KMS-11 (cell line): ENCODE measurements at regions not wholly inside any gene's neighbourhood (a gene's known extent, or its start where the extent isn't known, plus 50 kb on each side); places are given as distances from the start of the nearest gene placed in this dataset.
A peak's percentile ranks its signal among the peaks of the same experiment; 100 is the strongest.
"Not testable (repeated sequence)": the region's sequence is repeated elsewhere in the genome, so short reads cannot be mapped to it uniquely, and the experiment has no call there.

Experiments used
- H2AFZ ChIP-seq: fragments of 200-600 bp; sonication (generic); 2 replicates; pipeline ENCODE4 v1.6.1; 2016; ENCODE audit warnings: antibody characterized with exemption, mixed run types, low read depth
- H3K27ac ChIP-seq: fragments of 200-600 bp; sonication (generic); 2 replicates; pipeline ENCODE4 v1.6.1; 2016; ENCODE audit warnings: mild to moderate bottlenecking, mixed run types
- H3K27me3 ChIP-seq: fragments of 200-600 bp; sonication (generic); 2 replicates; pipeline ENCODE4 v1.6.1; 2017; ENCODE audit warnings: mild to moderate bottlenecking, low read depth, mixed run types, moderate library complexity; ENCODE audit not compliant: insufficient read depth
- H3K36me3 ChIP-seq: fragments of 200-600 bp; sonication (generic); 2 replicates; pipeline ENCODE4 v1.6.1; 2017; ENCODE audit warnings: mild to moderate bottlenecking, mixed run types; ENCODE audit not compliant: insufficient read depth
- H3K4me1 ChIP-seq: fragments of 200-600 bp; sonication (generic); 2 replicates; pipeline ENCODE4 v1.6.1; 2016; ENCODE audit warnings: mild to moderate bottlenecking, low read depth, mixed run types; ENCODE audit not compliant: poor library complexity, severe bottlenecking
- H3K4me2 ChIP-seq: fragments of 200-600 bp; sonication (generic); 2 replicates; pipeline ENCODE4 v1.7.0; 2016; ENCODE audit warnings: mild to moderate bottlenecking, mixed run types
- H3K4me3 ChIP-seq: fragments of 200-600 bp; sonication (generic); IDR thresholded peaks from 2 replicates; pipeline ENCODE4 v1.6.1; 2017; ENCODE audit warnings: low read depth, low read length, mixed read lengths; ENCODE audit not compliant: insufficient read depth
- H3K79me2 ChIP-seq: fragments of 200-600 bp; sonication (generic); 2 replicates; pipeline ENCODE4 v1.6.1; 2016; ENCODE audit warnings: low read depth, mixed run types; ENCODE audit not compliant: insufficient read depth
- H3K9ac ChIP-seq: fragments of 200-600 bp; sonication (generic); 2 replicates; pipeline ENCODE4 v1.6.1; 2016; ENCODE audit warnings: mild to moderate bottlenecking, mixed run types
- H4K20me1 ChIP-seq: fragments of 200-600 bp; sonication (generic); 2 replicates; pipeline ENCODE4 v1.6.1; 2016; ENCODE audit warnings: mild to moderate bottlenecking, mixed run types; ENCODE audit not compliant: insufficient read depth
- CTCF ChIP-seq: fragments of 200-600 bp; sonication (generic); conservative IDR thresholded peaks from 2 replicates; pipeline ENCODE4 v1.6.1; 2017; ENCODE audit warnings: low read depth, mild to moderate bottlenecking, antibody characterized with exemption, low read length, moderate library complexity, mixed read lengths

- Histone ChIP-seq H3K4me2 (no peak overlapping the region), H3K36me3 (no peaks in the 10 kb centered on the region), H2AFZ (peak overlapping the region; percentile 16; the same call in 1 of the 2 replicates), H4K20me1 (no peaks in the 10 kb centered on the region), H3K4me1 (no peaks in the 10 kb centered on the region), H3K79me2 (no peaks in the 10 kb centered on the region), H3K9ac (no peak overlapping the region), H3K27ac (no peak overlapping the region), H3K4me3 (no peak overlapping the region), H3K27me3 (no peaks in the 10 kb centered on the region)
- TF ChIP-seq CTCF = no peak
Measured at GRCh38 chr2:63699549-63699839, 110.7 kb downstream of the MDH1 start.

GRCh38 chr2:63700271-63700670 is 111.5 kb downstream of the MDH1 start:
- H3K27me3 ChIP-seq = no peaks in the 10 kb centered on the region
- H3K9ac ChIP-seq = no peak overlapping the region
- no peak for TF ChIP-seq CTCF
- H2AFZ ChIP-seq = no peak overlapping the region
- no peaks in the 10 kb centered on the region for H4K20me1 ChIP-seq
- H3K4me2 ChIP-seq = no peak overlapping the region
- no peaks in the 10 kb centered on the region for H3K79me2 ChIP-seq
- no peak overlapping the region for H3K4me3 ChIP-seq
- no peaks in the 10 kb centered on the region for H3K36me3 ChIP-seq
- H3K27ac ChIP-seq = no peak overlapping the region
- no peaks in the 10 kb centered on the region for H3K4me1 ChIP-seq

- H3K79me2 ChIP-seq = no peaks in the 10 kb centered on the region
- no peaks in the 10 kb centered on the region for H3K36me3 ChIP-seq
- no peaks in the 10 kb centered on the region for H3K27me3 ChIP-seq
- H3K4me2 ChIP-seq = no peak overlapping the region
- no peak overlapping the region for H2AFZ ChIP-seq
- no peaks in the 10 kb centered on the region for H4K20me1 ChIP-seq
- H3K27ac ChIP-seq = no peak overlapping the region
- H3K4me1 ChIP-seq = no peaks in the 10 kb centered on the region
- H3K9ac ChIP-seq = no peak overlapping the region
- no peak overlapping the region for H3K4me3 ChIP-seq
- no peak for TF ChIP-seq CTCF
Measured at GRCh38 chr2:63701406-63701805, 112.6 kb downstream of the MDH1 start.

DNA sequence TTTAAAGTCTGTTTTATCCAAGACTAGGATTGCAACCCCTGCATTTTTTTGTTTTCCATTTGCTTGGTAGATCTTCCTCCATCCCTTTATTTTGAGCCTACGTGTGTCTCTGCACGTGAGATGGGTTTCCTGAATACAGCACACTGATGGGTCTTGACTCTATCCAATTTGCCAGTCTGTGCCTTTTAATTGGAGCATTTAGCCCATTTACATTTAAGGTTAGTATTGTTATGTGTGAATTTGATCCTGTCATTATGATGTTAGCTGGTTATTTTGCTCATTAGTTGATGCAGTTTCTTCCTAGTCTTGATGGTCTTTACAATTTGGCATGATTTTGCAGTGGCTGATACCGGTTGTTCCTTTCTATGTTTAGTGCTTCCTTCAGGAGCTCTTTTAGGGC is 117.3 kb downstream of the MDH1 start:
- H3K4me3 ChIP-seq, H3K27me3 ChIP-seq, H3K4me2 ChIP-seq, H3K36me3 ChIP-seq, H2AFZ ChIP-seq, H4K20me1 ChIP-seq, H3K27ac ChIP-seq, H3K79me2 ChIP-seq, H3K4me1 ChIP-seq, H3K9ac ChIP-seq: not testable (repeated sequence)

- no peak overlapping the region for H3K9ac ChIP-seq
- no peaks in the 10 kb centered on the region for H4K20me1 ChIP-seq
- no peaks in the 10 kb centered on the region for H3K36me3 ChIP-seq
- no peak overlapping the region for H2AFZ ChIP-seq
- H3K27me3 ChIP-seq = no peaks in the 10 kb centered on the region
- no peak overlapping the region for H3K4me2 ChIP-seq
- H3K4me1 ChIP-seq = no peaks in the 10 kb centered on the region
- no peak for TF ChIP-seq CTCF
- H3K4me3 ChIP-seq = no peak overlapping the region
- H3K27ac ChIP-seq = no peak overlapping the region
- H3K79me2 ChIP-seq = no peaks in the 10 kb centered on the region
Measured at GRCh38 chr2:63710732-63711131, 122.0 kb downstream of the MDH1 start.
